NCI-H1048 (cell line): ENCODE measurements at regions not wholly inside any gene's neighbourhood (a gene's known extent, or its start where the extent isn't known, plus 50 kb on each side); places are given as distances from the start of the nearest gene placed in this dataset.

Experiments used
- DNase-seq: peaks from one replicate; lab custom pipeline; 2025; lab: John Stamatoyannopoulos, UW

DNA sequence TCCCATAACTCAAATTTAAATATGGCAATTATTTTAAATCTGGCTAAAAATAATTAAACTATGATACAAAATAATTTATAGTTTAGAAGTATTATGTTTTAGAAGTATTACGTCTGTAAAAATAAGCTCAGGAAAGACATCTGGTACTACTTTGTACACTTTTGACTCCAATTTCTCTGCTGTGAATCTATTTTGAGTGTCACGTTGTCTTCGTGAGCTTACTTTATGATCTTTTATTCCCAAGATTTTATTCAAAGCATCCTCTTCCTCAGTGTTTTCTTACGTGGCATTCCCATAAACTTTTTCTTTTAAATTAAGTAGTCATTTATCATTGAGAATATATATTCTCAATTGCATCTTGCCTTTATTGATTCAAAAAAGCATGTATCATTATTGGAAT lies 223.3 kb upstream of the KCNJ16 start:
- DNase-seq: no peak

DNA sequence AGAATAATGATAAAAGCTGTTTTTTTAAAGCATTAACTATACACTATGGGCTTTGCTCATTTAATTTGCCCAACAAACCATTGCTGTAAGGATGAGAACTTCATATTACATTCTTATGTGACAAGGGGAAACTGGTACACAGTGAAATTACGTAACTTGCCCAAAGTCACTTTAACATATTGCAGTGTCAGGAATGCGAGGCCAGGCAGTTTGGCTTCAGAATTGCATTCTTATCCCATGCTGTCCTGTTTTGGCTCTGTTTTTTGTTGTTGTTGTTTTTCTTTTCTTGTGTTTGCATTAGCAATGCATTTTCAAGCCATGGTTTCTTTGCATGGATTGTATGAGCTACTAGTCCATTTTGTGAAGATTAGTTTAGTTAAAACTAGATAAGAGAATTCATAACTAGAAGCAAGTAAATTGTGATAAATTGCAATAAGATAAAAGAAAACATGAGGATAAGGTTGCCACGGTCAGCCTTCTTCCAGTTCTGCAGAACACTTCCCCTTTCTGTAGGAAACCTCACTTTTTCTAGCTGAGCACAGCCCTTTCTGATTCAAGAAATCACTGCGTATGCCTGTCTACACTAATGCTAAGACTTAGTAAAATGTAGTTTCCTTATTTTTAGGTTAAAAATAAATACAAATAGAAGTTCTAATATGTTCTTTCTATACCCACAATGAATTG lies 221.3 kb upstream of the KCNJ16 start:
- DNase-seq: no peak

DNA sequence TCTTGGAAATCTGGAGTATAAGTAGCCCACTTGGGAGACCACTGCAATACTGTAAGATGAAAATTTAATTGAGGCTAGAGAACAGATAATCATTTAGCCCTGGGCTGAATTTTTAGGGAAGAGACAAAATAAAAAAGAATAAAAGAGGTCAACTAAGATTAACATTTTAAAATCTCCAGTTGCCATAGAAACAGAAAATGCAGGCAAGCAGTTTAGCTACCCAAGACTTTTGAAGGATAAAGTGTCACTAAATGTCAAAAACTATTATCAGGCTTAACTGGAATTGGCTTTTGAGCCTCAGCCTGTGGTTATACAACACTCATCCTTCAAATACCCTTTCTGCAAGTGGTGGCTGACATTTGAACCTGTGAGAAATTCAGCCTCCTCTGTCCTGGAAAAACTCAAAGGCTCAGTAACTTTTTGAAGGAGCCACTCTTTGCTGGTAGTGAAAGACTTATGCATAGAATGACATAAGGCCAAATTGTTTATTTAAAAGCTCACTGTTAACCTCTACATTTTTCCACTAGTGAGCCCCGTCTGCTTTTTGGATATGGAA lies 220.7 kb upstream of the KCNJ16 start:
- no peak for DNase-seq

DNA sequence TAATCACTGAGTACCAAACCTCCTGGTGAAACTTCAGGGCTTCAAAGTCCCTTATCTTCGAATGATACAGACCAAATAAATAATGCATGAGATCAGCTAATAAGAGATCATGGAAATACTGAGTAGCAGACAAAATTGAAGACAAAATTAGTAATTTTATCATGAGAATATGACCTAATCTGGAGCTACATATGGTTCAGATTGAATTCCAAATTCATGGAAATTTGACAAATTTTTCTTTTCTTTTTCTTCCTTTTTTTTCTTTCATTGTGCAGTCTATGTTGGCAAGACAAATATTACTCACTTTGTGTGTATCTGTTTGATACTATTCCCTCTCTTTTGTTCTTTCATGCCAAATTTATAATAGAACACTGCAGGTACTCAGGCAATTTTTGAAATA lies 218.1 kb upstream of the KCNJ16 start:
- DNase-seq: no peak

DNA sequence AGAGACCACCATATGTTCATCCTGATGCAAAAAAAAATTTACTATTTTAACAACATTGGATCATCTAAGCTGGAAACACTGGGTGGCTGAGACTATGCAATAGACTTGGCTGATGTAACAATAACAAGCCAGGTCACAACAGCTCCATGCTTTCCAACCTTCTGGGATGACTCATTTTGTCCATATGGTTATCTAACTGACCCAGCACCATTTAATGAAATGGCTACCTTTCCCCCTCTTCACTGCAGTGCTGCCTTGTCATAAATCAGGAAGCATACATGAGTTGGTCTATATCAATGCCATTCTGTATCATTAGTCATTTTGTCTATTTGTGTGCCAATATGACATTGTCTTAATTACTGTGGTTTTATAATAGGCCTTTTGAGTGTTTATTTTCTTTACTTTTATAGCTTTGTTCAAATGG lies 217.6 kb upstream of the KCNJ16 start:
- no peak for DNase-seq

DNA sequence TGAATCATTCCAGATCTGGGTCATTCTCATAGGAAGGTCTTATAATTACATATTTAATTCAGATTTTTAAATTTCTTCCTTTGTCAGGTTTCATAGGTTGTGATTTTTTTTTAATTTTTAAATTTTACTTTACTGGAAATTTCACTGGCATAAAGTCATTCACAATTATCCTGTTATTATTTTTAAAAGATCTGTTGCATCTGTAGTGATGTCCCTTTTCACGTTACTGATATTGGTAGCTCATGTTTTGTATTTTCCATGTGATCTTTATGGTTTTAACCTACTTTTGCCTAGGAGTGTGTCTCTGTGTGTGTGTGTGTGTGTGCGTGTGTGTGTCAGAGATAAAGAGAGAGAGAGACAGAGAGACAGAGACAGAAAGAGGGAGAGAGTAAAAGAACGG lies 216.6 kb upstream of the KCNJ16 start:
- DNase-seq: no peak

DNA sequence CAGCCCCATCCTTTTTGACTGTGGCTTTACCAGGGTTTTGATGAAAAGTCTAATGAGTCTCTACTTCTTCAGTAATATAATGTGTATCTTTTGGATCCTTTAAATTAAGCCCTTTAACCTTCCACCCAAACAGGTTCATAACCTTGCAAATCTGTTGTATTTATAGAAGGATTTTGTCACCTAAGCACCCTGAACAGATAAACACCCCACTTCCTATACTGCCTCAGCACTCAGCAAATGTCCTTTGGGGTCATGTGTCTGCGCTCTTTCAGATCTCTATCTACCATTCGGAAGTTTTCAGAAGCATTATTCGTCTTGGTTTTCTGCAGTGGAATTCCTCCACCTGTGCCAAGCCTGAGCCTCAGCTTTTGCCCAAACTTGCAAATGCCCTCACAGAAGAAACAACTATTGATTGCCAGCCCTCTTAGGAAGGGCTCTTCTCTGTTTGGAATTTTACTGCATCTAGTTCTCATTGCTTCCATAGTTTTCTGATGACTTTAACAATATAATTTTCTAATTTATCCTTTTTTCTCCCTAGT lies 214.8 kb upstream of the KCNJ16 start:
- DNase-seq: no peak

DNA sequence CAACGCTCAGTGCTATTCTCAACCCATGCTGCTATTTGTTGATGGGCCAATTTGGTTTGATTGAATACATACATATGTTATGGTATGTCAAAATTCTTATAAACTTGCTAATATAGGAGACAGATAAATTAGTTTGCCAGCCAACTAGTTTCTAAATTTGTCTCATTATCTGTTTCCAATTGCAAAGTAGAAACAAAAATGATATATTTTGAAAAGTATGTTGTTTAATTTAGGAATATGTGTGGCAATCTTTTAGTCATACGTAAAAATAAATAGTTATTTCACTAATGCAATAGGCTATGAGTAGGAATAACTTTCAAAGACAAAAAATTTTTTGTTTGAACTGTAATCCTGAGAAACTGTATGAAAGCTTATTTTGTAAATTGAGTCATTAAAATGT lies 210.6 kb upstream of the KCNJ16 start:
- DNase-seq: no peak

DNA sequence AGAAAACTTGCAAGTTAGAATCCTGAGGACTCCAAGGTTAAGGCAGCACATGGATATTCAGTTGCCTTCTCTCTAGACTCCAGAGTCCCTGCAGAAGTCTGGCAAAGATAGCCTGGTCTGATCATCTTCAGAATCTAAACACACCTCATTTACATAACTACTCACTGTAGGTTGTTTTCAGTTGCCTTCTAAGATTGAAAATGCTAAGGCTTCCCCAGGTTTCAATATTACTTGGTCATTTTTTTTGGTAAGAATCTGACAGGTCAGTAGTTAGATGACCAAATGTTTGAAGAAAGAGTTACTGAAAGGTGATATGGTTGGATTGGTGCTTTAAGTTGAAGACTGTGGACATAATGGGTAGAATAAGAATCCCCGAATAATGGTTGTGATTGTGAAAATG lies 205.4 kb upstream of the KCNJ16 start:
- no peak for DNase-seq

DNA sequence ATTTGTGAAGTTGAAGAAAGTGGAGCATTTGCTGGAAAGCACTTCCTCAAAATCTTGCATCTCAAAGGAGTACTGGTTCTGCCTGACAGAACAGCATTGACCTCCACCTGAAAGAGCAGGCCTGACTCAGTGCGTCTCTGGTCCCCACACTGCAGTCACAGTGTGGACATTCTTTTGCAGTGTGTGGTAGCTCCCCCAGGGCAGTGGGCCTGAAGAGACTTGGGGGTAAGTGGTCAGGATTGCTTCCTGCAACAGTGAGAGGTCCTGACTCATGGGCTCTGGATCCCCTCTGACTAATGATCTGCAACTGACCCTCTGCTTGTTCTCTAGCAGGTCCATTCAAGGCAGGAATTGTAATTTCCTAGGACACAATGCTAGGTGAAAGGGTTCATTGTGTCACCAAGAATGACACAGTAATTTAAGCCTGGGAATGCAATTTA lies 204.9 kb upstream of the KCNJ16 start:
- no peak for DNase-seq

DNA sequence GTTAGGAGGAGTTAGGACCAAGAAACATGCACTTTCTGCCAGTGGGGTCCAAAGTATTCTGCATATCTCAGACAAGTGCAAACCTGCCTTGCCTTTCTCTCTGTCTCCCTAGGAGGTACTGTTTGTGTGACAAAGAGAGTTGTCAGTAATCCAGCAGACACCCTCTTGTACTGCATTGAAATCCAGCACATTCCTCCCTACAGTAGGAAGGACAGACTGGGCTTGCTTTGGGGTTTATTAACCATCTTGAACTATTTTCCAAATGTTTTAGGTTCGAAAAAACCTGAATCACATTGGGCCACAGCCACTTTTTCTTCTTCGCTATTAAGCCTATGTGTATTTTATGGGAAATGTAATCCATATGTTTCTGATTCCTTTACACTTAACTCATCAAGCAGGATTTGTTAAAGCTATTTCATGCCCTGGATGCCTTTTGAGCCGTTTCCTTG lies 204.2 kb upstream of the KCNJ16 start:
- DNase-seq: no peak

DNA sequence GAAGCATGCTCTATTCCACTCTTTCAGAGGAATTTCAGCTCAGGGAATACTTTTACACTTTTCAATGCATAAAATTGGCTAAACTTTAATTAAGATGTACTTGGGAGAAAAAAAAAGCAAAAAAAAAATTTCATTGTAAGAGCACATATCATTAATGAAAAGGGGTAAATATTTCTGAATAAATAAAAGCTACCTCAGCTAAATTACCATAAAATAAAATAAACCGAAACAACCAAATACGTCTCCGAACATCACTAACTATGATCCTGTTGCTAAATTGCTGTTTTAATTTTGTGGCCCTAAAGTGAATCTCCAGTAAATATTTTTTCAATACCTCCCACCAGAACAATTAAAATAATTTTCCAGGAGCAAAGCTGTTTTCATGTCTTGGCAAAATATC lies 203.7 kb upstream of the KCNJ16 start:
- DNase-seq: no peak

DNA sequence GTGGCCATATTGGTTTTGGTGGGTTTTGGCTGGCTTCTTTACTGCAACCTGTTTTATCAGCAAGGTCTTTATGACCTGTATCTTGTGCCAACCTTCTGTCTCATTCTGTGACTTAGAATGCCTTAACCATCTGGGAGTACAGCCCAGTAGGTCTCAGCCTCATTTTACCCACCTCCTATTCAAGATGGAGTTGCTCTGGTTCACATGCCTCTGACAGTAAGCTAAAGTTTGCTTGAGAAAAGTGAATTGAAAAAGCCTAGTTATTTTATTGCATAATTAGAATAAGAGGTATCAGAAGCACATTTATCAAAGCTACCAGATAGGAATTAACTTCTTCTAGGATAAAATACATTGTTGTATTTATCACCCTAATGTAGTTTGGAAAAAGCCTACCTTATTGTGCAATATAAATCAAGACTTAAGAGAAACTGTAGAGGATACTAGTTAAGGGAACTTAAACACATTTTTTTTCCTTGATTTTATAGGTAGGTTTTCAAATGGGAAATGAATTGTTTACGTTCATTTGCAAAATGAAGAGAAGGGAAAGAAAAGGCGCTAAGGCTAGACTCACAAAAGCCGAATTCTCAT lies 202.3 kb upstream of the KCNJ16 start:
- DNase-seq: no peak

DNA sequence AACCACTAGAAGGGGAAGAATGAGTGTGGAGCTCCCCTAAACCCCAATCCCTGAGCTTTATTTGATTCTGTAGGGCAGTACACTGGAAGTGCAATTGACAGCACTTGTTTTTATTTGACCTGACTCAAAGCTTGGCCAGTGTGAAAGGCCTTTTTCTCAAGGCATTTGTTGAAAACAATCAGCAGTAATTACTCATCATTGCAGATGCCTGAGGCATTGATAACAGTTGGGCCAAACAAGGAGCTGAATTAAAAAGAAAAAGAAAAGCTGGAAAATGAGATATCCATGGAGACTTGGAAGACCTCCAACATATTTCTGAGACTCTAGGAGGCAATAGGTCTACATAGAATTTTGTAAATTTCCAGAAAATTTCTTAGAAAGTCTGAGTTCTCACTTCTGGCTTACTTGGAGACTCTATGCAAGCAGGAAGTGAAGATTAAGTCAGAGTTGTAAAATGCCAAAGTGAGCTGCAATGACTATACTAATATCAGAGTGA lies 200.8 kb upstream of the KCNJ16 start:
- no peak for DNase-seq

DNA sequence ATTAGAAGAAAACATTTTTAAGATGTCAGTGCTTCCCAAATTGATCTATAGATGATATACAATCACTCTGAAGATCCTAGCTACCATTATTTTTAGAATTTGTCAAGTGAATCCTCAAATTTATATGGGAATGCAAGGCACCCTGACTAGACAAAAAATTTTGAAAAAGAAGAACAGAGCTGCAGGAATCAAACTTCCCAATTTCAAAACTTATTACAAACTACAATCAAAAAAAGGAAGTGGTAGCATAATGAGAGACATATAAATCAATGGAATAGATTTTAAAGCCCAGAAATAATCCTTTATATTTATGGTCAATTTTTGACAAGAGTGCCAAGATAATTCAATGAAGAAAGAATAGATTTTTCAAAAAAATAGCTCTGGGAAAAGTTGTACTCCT lies 198.3 kb upstream of the KCNJ16 start:
- no peak for DNase-seq

DNA sequence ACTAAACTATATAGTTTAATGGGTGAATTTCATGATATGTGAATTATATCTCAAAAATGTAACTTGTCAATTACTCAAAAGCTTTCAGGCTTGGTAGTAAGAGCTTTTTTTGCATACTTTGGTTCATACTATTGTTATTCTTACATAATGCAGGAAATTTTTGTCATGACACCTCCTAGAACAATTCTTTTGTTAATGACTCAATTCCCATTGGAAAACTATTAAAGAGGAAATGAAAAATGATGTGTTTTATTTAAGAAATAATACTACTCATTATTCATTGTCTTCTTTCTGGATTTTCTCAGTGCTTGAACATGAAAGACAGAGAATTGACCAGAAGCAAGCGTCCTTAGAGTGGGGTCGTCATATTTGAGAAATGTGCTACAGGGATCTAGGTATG lies 196.4 kb upstream of the KCNJ16 start:
- DNase-seq: no peak

DNA sequence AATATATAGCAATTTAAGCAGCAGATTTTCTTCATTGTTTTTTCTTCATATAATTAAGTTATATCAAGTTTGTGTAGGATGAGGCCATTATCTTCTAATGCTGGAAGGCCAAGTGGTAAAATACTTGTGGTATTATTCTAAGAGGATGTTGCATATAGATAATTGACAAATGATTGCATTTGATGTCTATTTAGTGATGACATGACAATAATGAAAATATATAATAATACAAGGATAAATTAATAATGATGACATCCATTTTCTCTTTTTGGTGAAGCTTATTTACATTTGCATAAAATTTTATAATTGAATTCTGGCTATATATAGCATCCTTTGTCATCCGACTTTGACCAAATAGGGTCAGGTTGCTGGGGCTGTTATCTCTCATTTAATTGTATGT lies 195.4 kb upstream of the KCNJ16 start:
- no peak for DNase-seq

DNA sequence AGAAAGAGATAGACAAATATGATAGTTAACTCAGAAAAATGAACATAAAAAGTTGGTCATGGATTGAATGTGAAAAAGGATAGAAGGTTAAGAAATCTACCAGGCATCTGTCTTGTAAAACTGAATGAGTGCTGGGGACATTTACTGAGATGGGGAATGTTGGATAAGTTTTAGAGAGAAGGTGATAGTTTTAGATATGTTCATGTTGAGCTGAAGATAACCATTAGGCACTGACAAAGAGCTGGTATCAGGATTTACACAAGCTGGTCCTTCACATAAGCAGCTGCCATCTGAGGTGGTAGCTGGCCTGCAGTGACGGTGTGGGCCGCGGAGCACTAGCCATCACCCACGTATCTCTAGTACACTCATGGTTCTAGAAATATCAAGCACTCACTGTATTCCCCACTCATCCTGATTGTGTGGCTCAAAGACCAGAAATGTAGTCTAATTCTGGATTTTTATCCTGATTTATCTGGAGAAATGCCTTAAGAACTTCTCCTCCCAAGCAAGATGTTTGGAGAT lies 194.4 kb upstream of the KCNJ16 start:
- no peak for DNase-seq

DNA sequence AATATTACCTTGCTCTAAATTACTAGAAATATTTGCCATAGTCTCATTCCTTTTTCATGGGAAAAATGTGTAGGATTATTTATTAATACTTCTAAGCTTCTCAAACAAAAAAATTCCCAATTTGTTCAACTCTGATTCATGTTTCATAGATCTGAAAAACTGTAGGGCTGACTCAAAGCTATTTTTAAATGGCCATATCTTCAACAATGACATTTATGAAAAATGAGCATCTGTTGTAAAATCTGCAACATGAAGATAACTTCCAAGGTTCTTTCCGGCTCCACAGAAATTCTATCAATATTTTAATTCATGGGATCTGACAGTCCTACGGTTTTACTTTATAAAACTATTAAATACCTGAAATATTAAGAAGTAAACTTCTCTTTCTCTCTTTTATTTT lies 192.7 kb upstream of the KCNJ16 start:
- no peak for DNase-seq

DNA sequence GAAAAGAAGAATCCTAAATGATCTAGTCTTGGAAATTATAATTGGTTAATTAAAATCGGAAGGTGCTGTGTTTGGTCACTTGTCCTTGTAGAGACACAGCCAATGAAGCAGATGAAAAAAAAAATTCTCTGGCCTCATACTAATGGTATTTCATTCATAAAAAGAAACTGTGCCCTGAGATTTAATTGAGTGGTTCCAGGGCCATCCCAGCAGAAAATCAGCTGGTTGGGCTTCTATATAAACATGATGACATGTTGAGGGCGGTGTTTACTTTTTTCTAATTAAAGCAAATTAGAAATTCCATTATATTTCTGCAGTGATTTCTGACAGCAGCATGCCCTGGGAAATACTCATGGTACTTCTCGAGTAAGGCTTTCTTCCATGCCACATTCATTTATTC lies 191.9 kb upstream of the KCNJ16 start:
- no peak for DNase-seq

DNA sequence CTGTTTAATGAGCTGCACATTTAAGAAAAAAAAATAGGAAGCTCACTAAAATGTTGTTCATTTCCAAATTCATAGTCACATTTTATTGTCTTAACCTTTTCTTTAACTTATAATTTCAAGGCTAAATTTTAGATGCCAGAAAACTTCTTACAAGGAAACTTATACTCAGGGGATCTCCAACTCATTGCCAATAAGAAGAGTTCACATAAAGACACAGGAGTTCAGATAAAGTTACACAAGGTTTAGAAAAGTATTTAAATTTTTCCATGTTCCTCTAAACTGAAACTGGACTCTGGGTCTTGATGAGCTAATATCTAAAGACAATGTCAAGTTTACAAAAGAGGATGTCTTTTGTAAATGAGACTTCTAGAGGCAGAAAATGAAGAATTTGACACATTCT lies 190.7 kb upstream of the KCNJ16 start:
- DNase-seq: no peak

DNA sequence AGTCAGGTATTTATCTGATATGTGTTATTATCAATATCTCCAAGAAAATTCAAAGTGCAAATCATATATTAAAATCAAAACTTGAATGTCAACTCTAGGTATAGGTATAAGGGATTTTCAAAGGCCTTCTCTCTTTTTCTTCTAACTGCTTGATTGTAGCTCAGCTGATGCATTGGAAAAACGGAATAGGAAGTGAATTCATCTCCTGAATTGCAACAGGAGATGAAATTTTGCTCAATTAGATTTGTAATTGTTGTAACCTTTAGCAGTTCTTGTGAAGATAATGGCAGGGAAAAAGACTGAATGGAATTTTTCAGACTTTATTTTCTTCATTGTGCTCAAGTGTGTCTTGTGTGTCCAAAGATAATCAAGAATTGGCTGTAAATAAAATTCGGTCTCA lies 190.2 kb upstream of the KCNJ16 start:
- DNase-seq: no peak

DNA sequence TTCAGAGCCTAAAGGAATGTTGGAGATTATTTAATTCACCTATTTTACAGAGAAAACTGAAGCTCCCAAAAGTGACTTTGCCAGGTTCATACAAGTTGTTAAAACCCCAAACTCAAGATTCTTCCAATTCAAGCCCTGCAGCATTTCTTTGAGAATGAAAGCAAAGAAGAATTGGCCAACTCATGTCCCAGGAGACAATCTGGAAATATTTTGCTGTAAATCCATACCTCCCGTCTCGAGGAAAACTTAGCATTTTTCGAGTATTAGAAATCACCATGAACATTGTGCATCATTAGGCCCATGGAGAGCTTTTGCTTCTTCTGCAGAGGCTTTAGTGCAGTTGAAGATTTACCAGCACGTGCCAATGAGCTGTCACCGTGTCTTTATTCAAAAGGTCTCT lies 176.4 kb upstream of the KCNJ16 start:
- DNase-seq: no peak
